Thyroid gland (tissue), 4 donors: ENCODE measurements at regions not wholly inside any gene's neighbourhood (a gene's known extent, or its start where the extent isn't known, plus 50 kb on each side); places are given as distances from the start of the nearest gene placed in this dataset.
A peak's percentile ranks its signal among the peaks of the same experiment; 100 is the strongest.

Source experiments
- CTCF ChIP-seq, 6 experiments: fragments of 200-600 bp in 3 of 6; fragments of 450-650 bp in 3 of 6; sonication (generic) in 3 of 6; IDR thresholded peaks; one replicate each; pipeline ENCODE4 v1.5.1; 2016 to 2019; ENCODE audit warnings: antibody characterized with exemption in 6 of 6, mild to moderate bottlenecking in 2 of 6, inconsistent platforms in 1 of 6, moderate library complexity in 1 of 6
- POLR2A ChIP-seq, 2 donors: fragments of 450-650 bp; IDR thresholded peaks; one replicate each; pipeline ENCODE4 v1.6.1; 2017; ENCODE audit warnings: antibody characterized with exemption in 2 of 2, mild to moderate bottlenecking in 2 of 2, moderate library complexity in 1 of 2

GRCh38 chr3:182713743-182714517, 79.4 kb upstream of the ATP11B start:
- TF ChIP-seq CTCF (IDR thresholded peaks at IDR 0.05) (peak in 4 of 6 experiments; percentile 60 to 82 (median 64)), POLR2A (IDR thresholded peaks at IDR 0.05) (no peak)
